ENCODE measurements at regions not wholly inside any gene's neighbourhood (a gene's known extent, or its start where the extent isn't known, plus 50 kb on each side); places are given as distances from the start of the nearest gene placed in this dataset.

DNA sequence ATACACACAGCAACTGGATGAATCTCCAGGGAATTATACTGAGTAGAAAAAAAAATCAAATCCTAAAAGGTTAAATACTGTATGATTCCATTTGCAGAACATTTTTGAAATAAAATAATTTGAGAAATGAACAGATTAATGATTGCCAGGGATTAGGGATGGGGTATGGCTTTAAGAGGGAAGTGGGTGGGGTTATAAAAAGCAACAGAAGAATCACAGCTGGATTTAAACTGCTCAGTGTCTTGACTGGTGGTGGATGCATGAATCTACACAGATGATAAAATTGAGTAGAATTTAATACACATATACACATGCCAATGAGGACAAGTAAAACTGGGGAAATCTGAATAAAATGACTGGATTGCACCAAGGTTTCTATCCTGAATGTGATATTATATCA lies 79.7 kb upstream of the GOLGA8B start:
- no peak overlapping the region for H2AFZ ChIP-seq (ENCODE audit: low read depth, low read length, poor library complexity, severe bottlenecking)
- H3K36me3 ChIP-seq (ENCODE audit: control insufficient read depth in 1 of 2, insufficient read depth in 2 of 2, low read length in 2 of 2): no peaks in the 10 kb centered on the region
- RAD21 ChIA-PET (ENCODE audit: low non-redundant PET in 1 of 2, low total read pairs in 2 of 2, uncharacterized antibody in 2 of 2, unreplicated experiment in 2 of 2): no interaction called here
- no peaks in the 10 kb centered on the region for H3K4me1 ChIP-seq (ENCODE audit: control insufficient read depth in 1 of 2, insufficient read depth in 2 of 2, low read length in 2 of 2)
- H3K9me2 ChIP-seq (ENCODE audit: insufficient read depth): no peaks in the 10 kb centered on the region
- H3K79me2 ChIP-seq (ENCODE audit: insufficient read depth, low read length): no peaks in the 10 kb centered on the region
- no peak overlapping the region for H3K4me3 ChIP-seq (replicated peaks in 1 of 2; ENCODE audit: low read depth in 1 of 2, low read length in 2 of 2)
- no peak overlapping the region for H3K4me2 ChIP-seq (ENCODE audit: low read length)
- H3K27me3 ChIP-seq (ENCODE audit: insufficient read depth, low read length): peaks cover 38% of the 10 kb centered on the region
- POLR2A ChIA-PET: no interaction called here
- H4K20me1 ChIP-seq (ENCODE audit: insufficient read depth): no peaks in the 10 kb centered on the region
- intact Hi-C loops (cut with micrococcal nuclease): no loop called here
- H3K9me3 ChIP-seq (ENCODE audit: control insufficient read depth in 1 of 2, insufficient read depth in 1 of 2, low read depth in 1 of 2, low read length in 2 of 2): no peaks in the 10 kb centered on the region
- DNase-seq (ENCODE audit: low read depth, low spot score): no peak
- H3K27ac ChIP-seq (ENCODE audit: low read depth, low read length): no peak overlapping the region
- BruUV-seq (replicated peaks): no TSS peak
- TF ChIP-seq, protein P1, sequence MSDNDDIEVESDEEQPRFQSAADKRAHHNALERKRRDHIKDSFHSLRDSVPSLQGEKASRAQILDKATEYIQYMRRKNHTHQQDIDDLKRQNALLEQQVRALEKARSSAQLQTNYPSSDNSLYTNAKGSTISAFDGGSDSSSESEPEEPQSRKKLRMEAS (IDR thresholded peaks at IDR 0.05): no peak
- no peak for TF ChIP-seq SP1 (IDR thresholded peaks at IDR 0.05; ENCODE audit: low read depth)
- TF ChIP-seq, protein P2, sequence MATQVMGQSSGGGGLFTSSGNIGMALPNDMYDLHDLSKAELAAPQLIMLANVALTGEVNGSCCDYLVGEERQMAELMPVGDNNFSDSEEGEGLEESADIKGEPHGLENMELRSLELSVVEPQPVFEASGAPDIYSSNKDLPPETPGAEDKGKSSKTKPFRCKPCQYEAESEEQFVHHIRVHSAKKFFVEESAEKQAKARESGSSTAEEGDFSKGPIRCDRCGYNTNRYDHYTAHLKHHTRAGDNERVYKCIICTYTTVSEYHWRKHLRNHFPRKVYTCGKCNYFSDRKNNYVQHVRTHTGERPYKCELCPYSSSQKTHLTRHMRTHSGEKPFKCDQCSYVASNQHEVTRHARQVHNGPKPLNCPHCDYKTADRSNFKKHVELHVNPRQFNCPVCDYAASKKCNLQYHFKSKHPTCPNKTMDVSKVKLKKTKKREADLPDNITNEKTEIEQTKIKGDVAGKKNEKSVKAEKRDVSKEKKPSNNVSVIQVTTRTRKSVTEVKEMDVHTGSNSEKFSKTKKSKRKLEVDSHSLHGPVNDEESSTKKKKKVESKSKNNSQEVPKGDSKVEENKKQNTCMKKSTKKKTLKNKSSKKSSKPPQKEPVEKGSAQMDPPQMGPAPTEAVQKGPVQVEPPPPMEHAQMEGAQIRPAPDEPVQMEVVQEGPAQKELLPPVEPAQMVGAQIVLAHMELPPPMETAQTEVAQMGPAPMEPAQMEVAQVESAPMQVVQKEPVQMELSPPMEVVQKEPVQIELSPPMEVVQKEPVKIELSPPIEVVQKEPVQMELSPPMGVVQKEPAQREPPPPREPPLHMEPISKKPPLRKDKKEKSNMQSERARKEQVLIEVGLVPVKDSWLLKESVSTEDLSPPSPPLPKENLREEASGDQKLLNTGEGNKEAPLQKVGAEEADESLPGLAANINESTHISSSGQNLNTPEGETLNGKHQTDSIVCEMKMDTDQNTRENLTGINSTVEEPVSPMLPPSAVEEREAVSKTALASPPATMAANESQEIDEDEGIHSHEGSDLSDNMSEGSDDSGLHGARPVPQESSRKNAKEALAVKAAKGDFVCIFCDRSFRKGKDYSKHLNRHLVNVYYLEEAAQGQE (IDR thresholded peaks at IDR 0.05; ENCODE audit: low read depth): no peak
- TF ChIP-seq, protein P3, sequence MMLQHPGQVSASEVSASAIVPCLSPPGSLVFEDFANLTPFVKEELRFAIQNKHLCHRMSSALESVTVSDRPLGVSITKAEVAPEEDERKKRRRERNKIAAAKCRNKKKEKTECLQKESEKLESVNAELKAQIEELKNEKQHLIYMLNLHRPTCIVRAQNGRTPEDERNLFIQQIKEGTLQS (IDR thresholded peaks at IDR 0.05): no peak
- TF ChIP-seq SRF (IDR thresholded peaks at IDR 0.05; ENCODE audit: low read depth): no peak
- TF ChIP-seq EZH2phosphoT487 (IDR thresholded peaks at IDR 0.05; ENCODE audit: borderline replicate concordance): no peak
- TF ChIP-seq FOSL1 (IDR thresholded peaks at IDR 0.05; ENCODE audit: low read depth): no peak
- TF ChIP-seq ELF1 (IDR thresholded peaks at IDR 0.05; ENCODE audit: borderline replicate concordance, low read depth): no peak
- no peak for TF ChIP-seq EGR1 (IDR thresholded peaks at IDR 0.05; ENCODE audit: low read depth)
- no peak for TF ChIP-seq SIN3A (IDR thresholded peaks at IDR 0.05; ENCODE audit: low read depth)
- TF ChIP-seq EZH2 (IDR thresholded peaks at IDR 0.05): no peak
- TF ChIP-seq CBX3 (IDR thresholded peaks at IDR 0.05; ENCODE audit: low read depth): no peak
- no peak for TF ChIP-seq RAD21 (IDR thresholded peaks at IDR 0.05; ENCODE audit: low read depth)
- TF ChIP-seq YY1 (IDR thresholded peaks at IDR 0.05; ENCODE audit: extremely low read depth, insufficient replicate concordance, low read depth, low read length): no peak
- TF ChIP-seq CEBPB (IDR thresholded peaks at IDR 0.05; ENCODE audit: low read depth): no peak
- TF ChIP-seq JUND (IDR thresholded peaks at IDR 0.05): no peak
- no peak for TF ChIP-seq POLR2AphosphoS5 (IDR thresholded peaks at IDR 0.05; ENCODE audit: low read depth, low read length)
- TF ChIP-seq, protein P4, sequence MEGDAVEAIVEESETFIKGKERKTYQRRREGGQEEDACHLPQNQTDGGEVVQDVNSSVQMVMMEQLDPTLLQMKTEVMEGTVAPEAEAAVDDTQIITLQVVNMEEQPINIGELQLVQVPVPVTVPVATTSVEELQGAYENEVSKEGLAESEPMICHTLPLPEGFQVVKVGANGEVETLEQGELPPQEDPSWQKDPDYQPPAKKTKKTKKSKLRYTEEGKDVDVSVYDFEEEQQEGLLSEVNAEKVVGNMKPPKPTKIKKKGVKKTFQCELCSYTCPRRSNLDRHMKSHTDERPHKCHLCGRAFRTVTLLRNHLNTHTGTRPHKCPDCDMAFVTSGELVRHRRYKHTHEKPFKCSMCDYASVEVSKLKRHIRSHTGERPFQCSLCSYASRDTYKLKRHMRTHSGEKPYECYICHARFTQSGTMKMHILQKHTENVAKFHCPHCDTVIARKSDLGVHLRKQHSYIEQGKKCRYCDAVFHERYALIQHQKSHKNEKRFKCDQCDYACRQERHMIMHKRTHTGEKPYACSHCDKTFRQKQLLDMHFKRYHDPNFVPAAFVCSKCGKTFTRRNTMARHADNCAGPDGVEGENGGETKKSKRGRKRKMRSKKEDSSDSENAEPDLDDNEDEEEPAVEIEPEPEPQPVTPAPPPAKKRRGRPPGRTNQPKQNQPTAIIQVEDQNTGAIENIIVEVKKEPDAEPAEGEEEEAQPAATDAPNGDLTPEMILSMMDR (IDR thresholded peaks at IDR 0.05 in 2 of 3, conservative IDR thresholded peaks at IDR 0.05 in 1 of 3; ENCODE audit: borderline replicate concordance in 1 of 3, insufficient read depth in 1 of 3, low read depth in 2 of 3, low read length in 2 of 3): no peak
- TF ChIP-seq ZNF274 (IDR thresholded peaks at IDR 0.05; ENCODE audit: low read depth, low read length): no peak
- no peak overlapping the region for H3K9ac ChIP-seq (ENCODE audit: low read length)
- CTCF ChIA-PET: no interaction called here
- peak; percentile 57 for ATAC-seq
